ENCODE measurements at regions not wholly inside any gene's neighbourhood (a gene's known extent, or its start where the extent isn't known, plus 50 kb on each side); places are given as distances from the start of the nearest gene placed in this dataset.

DNA sequence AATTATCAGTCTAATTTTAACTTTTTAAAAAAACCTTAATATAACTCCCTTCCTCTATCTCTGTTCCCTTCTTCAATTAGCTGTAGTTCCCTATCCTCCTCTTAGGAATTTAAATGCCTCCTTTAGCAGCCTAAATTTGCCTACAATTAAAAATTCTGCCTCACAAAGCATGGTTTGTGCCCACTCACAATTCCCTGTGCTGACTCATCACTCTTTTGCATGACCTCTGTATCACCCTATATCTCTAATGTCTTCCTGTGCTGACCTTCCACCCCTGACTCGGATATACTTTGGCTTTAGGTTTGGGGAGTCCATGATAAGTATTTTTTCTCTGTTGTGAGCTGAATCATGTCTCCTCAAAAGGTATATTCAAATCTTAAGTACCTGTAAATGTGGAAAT, 253.6 kb downstream of the RNF144B start:
- TF ChIP-seq RAD21 (IDR thresholded peaks at IDR 0.05; ENCODE audit: low read depth) (no peak), EGR1 (IDR thresholded peaks at IDR 0.05) (no peak), TEAD4 (IDR thresholded peaks at IDR 0.05) (no peak), TCF12 (IDR thresholded peaks at IDR 0.05; ENCODE audit: low read depth) (no peak)
- TF ChIP-seq, protein P1, sequence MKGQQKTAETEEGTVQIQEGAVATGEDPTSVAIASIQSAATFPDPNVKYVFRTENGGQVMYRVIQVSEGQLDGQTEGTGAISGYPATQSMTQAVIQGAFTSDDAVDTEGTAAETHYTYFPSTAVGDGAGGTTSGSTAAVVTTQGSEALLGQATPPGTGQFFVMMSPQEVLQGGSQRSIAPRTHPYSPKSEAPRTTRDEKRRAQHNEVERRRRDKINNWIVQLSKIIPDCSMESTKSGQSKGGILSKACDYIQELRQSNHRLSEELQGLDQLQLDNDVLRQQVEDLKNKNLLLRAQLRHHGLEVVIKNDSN (IDR thresholded peaks at IDR 0.05): no peak

DNA sequence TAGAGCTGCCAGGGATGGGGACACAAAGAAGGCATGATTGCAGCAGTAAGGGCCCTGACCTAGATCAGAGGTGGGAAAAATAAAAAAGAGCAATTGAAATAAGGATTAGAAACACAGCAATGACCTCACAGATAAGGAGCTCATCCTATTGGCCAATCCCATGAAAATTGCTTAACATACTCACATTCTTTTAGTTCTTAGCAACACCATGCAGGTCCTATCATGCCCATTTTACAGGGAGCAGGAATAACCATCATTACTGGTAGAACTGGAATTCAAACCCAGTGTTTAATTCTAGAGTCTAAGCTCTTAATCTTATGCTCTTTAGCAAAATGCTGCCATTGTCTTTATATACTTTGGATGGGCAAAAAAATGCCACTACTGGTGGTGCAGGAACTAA, 267.7 kb downstream of the RNF144B start:
- no peak for TF ChIP-seq CREB1 (IDR thresholded peaks at IDR 0.05; ENCODE audit: low read depth)
- no peak for TF ChIP-seq CEBPB (IDR thresholded peaks at IDR 0.05)
- TF ChIP-seq TAF1 (IDR thresholded peaks at IDR 0.05; ENCODE audit: low read depth): no peak
- TF ChIP-seq, protein P1 (IDR thresholded peaks at IDR 0.05): no peak
- TF ChIP-seq, protein P2, sequence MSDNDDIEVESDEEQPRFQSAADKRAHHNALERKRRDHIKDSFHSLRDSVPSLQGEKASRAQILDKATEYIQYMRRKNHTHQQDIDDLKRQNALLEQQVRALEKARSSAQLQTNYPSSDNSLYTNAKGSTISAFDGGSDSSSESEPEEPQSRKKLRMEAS (IDR thresholded peaks at IDR 0.05): no peak
- TF ChIP-seq TCF12 (IDR thresholded peaks at IDR 0.05; ENCODE audit: low read depth): no peak
- no peak for TF ChIP-seq EP300 (IDR thresholded peaks at IDR 0.05; ENCODE audit: borderline replicate concordance)
- TF ChIP-seq RAD21 (IDR thresholded peaks at IDR 0.05; ENCODE audit: low read depth): no peak
- no peak for TF ChIP-seq ZBTB7A (IDR thresholded peaks at IDR 0.05; ENCODE audit: low read depth)
- TF ChIP-seq, protein P3, sequence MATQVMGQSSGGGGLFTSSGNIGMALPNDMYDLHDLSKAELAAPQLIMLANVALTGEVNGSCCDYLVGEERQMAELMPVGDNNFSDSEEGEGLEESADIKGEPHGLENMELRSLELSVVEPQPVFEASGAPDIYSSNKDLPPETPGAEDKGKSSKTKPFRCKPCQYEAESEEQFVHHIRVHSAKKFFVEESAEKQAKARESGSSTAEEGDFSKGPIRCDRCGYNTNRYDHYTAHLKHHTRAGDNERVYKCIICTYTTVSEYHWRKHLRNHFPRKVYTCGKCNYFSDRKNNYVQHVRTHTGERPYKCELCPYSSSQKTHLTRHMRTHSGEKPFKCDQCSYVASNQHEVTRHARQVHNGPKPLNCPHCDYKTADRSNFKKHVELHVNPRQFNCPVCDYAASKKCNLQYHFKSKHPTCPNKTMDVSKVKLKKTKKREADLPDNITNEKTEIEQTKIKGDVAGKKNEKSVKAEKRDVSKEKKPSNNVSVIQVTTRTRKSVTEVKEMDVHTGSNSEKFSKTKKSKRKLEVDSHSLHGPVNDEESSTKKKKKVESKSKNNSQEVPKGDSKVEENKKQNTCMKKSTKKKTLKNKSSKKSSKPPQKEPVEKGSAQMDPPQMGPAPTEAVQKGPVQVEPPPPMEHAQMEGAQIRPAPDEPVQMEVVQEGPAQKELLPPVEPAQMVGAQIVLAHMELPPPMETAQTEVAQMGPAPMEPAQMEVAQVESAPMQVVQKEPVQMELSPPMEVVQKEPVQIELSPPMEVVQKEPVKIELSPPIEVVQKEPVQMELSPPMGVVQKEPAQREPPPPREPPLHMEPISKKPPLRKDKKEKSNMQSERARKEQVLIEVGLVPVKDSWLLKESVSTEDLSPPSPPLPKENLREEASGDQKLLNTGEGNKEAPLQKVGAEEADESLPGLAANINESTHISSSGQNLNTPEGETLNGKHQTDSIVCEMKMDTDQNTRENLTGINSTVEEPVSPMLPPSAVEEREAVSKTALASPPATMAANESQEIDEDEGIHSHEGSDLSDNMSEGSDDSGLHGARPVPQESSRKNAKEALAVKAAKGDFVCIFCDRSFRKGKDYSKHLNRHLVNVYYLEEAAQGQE (IDR thresholded peaks at IDR 0.05; ENCODE audit: low read depth): no peak
- no peak for TF ChIP-seq YY1 (IDR thresholded peaks at IDR 0.05; ENCODE audit: low read depth)
- no peak for TF ChIP-seq FOXM1 (IDR thresholded peaks at IDR 0.05; ENCODE audit: borderline replicate concordance, low read depth)
- no peak for TF ChIP-seq EGR1 (IDR thresholded peaks at IDR 0.05)
- no peak for TF ChIP-seq NFIC (IDR thresholded peaks at IDR 0.05)
- no peak for TF ChIP-seq TEAD4 (IDR thresholded peaks at IDR 0.05)

DNA sequence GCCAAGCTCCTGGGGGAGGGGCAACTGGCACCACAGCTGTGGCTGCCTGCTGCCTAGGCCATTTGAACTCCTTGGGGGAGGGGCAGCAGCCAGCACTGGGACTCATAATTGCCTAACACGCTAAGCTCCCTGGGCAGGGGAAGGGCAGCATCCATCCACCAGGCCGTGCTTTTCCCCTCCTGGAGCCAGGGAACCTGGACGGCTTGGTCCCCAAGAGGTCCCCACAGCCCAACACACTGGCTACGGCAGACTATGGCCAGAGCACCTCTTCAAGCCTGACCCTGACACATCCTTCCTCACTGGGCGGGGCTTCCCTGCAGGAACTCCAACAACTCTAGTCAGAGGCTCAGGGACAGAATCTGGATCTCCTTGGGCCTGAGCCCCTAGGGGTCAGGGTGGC, 269.4 kb downstream of the RNF144B start:
- TF ChIP-seq EP300 (IDR thresholded peaks at IDR 0.05; ENCODE audit: borderline replicate concordance) (no peak), YY1 (IDR thresholded peaks at IDR 0.05; ENCODE audit: low read depth) (no peak), FOXM1 (IDR thresholded peaks at IDR 0.05; ENCODE audit: borderline replicate concordance, low read depth) (no peak), TEAD4 (IDR thresholded peaks at IDR 0.05) (no peak)

DNA sequence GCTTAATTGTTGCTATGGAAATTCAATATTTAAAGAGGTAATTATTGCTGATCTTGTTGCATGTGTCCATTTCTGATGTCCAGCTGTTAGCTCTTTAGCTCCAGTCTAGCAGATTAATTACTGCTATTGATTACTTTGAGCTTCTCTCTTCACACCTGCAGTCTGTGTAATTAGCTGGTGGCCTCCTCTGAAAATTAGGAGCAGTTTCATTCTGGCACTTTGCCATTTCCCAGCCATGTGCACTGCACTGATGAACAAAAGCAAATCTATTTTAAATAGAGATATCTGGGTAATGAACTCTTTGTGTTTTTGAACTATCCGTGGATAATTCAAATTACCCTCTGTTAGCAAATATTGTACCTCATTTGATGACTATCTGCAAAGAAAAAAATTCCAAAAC, 275.9 kb downstream of the RNF144B start:
- TF ChIP-seq RAD21 (IDR thresholded peaks at IDR 0.05; ENCODE audit: low read depth): no peak
- no peak for TF ChIP-seq FOXM1 (IDR thresholded peaks at IDR 0.05; ENCODE audit: borderline replicate concordance, low read depth)
- TF ChIP-seq, protein P3 (IDR thresholded peaks at IDR 0.05; ENCODE audit: low read depth): no peak
- no peak for TF ChIP-seq EGR1 (IDR thresholded peaks at IDR 0.05)
- TF ChIP-seq, protein P2 (IDR thresholded peaks at IDR 0.05): no peak
- TF ChIP-seq CEBPB (IDR thresholded peaks at IDR 0.05): no peak
- no peak for TF ChIP-seq TAF1 (IDR thresholded peaks at IDR 0.05; ENCODE audit: low read depth)
- TF ChIP-seq YY1 (IDR thresholded peaks at IDR 0.05; ENCODE audit: low read depth): no peak
- no peak for TF ChIP-seq TCF12 (IDR thresholded peaks at IDR 0.05; ENCODE audit: low read depth)

DNA sequence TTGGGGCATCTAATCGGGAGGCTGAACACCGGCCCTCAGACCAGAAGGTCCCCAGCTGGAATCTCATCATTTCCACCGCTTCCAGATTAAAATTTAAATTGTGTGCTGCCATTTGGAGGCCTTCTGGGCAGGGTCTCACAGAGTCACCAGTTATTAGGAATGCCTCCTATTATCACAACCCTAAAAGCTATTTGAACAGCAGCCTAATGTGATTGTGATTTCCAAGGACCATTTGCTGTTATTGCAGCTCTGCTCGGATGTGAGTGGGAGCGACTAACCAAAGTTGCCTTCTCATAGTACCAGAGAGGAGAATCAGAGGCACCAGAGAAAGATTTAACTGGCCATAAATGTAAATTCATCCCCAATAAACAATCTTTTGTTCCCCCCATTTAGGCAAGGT, 277.3 kb downstream of the RNF144B start:
- TF ChIP-seq CREB1 (IDR thresholded peaks at IDR 0.05; ENCODE audit: low read depth) (no peak), EP300 (IDR thresholded peaks at IDR 0.05; ENCODE audit: borderline replicate concordance) (no peak), RAD21 (IDR thresholded peaks at IDR 0.05; ENCODE audit: low read depth) (no peak), CEBPB (IDR thresholded peaks at IDR 0.05) (no peak), TCF12 (IDR thresholded peaks at IDR 0.05; ENCODE audit: low read depth) (no peak), FOXM1 (IDR thresholded peaks at IDR 0.05; ENCODE audit: borderline replicate concordance, low read depth) (no peak), NFIC (IDR thresholded peaks at IDR 0.05) (no peak)
- TF ChIP-seq, protein P3 (IDR thresholded peaks at IDR 0.05; ENCODE audit: low read depth): no peak
